ENCODE measurements at regions not wholly inside any gene's neighbourhood (a gene's known extent, or its start where the extent isn't known, plus 50 kb on each side); places are given as distances from the start of the nearest gene placed in this dataset.

DNA sequence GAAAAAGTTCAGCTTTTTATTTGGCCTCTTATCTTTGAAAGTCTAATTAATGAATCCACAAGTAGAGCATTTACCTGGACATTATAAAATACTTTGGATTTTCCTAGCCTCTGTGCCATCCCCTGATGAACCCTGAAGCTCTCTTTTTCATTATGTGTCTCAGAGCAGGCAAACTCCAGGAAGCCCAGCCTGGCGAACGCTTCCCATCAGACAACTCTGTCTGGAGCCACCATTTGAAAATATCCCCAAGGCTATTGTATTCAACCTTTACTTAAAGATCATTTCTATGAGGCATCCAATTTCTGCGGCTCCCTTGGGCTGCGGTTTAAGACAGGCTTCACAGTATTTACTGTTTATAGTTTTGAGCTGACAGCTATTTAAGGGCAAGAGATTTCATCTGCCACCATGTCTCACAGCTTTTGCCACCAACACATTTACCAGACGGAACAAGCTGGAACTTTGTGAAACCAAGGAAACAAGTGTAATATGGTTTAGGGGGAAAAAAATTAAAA lies 257.2 kb upstream of the GLI3 start:
- peaks cover 2 to 33% (median 3%) of the 10 kb centered on the region in 3 donors for H3K27me3 ChIP-seq (ENCODE audit: insufficient read depth in 3 of 3, low read length in 2 of 3)
- H3K4me3 ChIP-seq, result peak overlapping the region; percentile 57
- no peak for DNase-seq

DNA sequence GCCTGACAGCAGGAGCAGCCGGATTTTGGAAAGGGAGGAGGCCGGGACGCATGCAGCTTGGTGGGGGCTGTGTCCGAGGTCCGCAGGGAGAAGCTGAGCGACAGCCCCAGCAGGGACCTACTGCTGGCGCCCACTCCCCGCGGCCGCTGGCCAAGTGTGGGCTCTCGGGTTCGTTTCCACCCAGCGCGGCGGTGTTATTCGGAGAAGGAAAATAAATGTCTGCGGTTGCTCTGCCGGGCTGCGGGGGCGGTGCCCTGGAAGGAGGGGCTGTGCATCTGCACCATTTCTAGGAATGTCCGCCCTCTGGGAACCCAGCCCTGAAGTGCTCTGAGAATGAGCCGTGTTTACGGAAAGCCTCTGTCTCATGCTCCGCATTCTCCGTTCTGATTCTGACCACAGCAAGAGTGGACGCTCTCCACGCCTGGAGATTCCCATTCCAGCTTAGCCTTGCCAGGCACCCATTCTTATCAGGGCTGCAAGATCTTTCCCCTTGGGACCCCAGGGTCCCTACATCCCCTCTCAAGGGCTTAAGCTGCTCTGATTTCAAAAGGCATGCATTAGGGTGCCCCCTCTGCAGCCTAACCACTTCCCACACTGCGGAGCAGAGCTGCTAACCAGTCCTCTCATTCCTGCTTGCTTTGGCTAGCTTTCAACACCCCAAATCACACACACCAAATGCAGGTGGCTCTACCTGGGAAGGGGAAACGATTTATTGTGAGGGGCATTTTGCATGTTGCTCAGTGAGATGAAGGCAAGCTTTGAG lies 256.6 kb upstream of the GLI3 start:
- ATAC-seq (peak; percentile 75 to 91 (median 86)), DNase-seq (peak; percentile 81 to 86)
- H3K27ac ChIP-seq, result peak overlapping the region; percentile 46
- intact Hi-C loops (cut with DNase I), result no loop called here
- TF ChIP-seq, protein P1, sequence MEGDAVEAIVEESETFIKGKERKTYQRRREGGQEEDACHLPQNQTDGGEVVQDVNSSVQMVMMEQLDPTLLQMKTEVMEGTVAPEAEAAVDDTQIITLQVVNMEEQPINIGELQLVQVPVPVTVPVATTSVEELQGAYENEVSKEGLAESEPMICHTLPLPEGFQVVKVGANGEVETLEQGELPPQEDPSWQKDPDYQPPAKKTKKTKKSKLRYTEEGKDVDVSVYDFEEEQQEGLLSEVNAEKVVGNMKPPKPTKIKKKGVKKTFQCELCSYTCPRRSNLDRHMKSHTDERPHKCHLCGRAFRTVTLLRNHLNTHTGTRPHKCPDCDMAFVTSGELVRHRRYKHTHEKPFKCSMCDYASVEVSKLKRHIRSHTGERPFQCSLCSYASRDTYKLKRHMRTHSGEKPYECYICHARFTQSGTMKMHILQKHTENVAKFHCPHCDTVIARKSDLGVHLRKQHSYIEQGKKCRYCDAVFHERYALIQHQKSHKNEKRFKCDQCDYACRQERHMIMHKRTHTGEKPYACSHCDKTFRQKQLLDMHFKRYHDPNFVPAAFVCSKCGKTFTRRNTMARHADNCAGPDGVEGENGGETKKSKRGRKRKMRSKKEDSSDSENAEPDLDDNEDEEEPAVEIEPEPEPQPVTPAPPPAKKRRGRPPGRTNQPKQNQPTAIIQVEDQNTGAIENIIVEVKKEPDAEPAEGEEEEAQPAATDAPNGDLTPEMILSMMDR (IDR thresholded peaks at IDR 0.05), result no peak
- no peaks in the 10 kb centered on the region for H3K36me3 ChIP-seq (ENCODE audit: insufficient read depth in 1 of 2, low read depth in 1 of 2)
- no peaks in the 10 kb centered on the region for H3K9me3 ChIP-seq
- 2 to 5% (median 3%) methylated on average over 29 of the region's 29 CpGs for WGBS, 3 donors
- H3K4me1 ChIP-seq, result peaks cover 6% of the 10 kb centered on the region
- H3K27me3 ChIP-seq (ENCODE audit: insufficient read depth in 3 of 3, low read length in 2 of 3), result peaks cover 2 to 33% (median 3%) of the 10 kb centered on the region in 3 donors
- H3K4me3 ChIP-seq, result peak overlapping the region; percentile 57

More for the DNA sequence above, 257.2 kb upstream of the GLI3 start:
- Histone ChIP-seq H3K36me3 (ENCODE audit: insufficient read depth in 1 of 2, low read depth in 1 of 2) (no peaks in the 10 kb centered on the region), H3K9me3 (no peaks in the 10 kb centered on the region), H3K27ac (no peak overlapping the region), H3K4me1 (peaks cover 6% of the 10 kb centered on the region)
- WGBS, 3 donors, result 67 to 75% (median 72%) methylated on average over 5 of the region's 5 CpGs
- no peak for ATAC-seq
- intact Hi-C loops (cut with DNase I), result no loop called here
- TF ChIP-seq, protein P1 (IDR thresholded peaks at IDR 0.05), result no peak

DNA sequence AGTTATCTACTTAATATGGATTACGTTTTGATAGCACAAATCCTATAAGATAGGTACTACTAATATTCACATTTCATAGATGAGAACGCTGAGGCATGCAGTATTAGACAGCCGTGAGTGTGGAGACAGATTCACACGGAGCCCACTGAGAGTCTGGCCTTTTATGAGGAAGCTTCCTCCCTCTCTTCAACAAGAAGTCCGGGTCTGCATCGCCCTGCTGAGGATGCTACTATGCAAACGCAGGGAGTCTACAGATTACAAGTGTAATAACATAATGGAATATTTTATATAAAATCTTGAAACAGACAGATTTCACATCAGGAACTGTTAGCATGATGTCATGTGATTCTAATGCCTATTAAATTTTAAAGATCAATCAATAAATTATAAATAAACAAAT lies 255.9 kb upstream of the GLI3 start:
- intact Hi-C loops (cut with DNase I), result no loop called here
- H3K36me3 ChIP-seq (ENCODE audit: insufficient read depth in 1 of 2, low read depth in 1 of 2), result no peaks in the 10 kb centered on the region
- ATAC-seq (no peak), DNase-seq (no peak)
- TF ChIP-seq, protein P1 (IDR thresholded peaks at IDR 0.05), result no peak
- H3K27me3 ChIP-seq (ENCODE audit: insufficient read depth in 3 of 3, low read length in 2 of 3), result peaks cover 0 to 30% (median 2%) of the 10 kb centered on the region in 3 donors
- no peaks in the 10 kb centered on the region for H3K9me3 ChIP-seq
- H3K4me1 ChIP-seq, result peaks cover 6% of the 10 kb centered on the region
- 55 to 60% (median 57%) methylated on average over 7 of the region's 7 CpGs for WGBS, 3 donors
- no peak overlapping the region for H3K27ac ChIP-seq
- peak overlapping the region; percentile 57 for H3K4me3 ChIP-seq

DNA sequence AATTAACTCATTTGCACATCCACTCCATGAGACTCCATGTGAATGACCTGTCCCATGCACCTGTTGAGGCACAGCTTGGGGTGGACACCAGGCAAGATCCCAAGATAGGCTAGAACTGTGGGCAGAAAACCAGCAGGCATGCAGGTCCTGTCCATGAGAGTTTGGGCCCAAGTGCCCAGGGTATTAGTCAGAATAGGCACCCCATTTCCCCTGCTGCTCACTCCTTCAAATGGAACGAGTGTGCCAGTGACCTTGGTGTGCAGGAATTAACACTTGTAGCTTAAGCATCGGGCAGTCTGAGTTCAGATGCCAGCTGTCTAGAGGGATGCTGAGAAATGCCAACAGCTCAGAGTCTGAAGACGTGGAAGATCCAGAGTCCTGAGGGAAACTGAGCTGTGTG lies 254.1 kb upstream of the GLI3 start:
- intact Hi-C loops (cut with DNase I), result no loop called here
- WGBS, 3 donors, result 26 to 45% (median 28%) methylated on average over 3 of the region's 3 CpGs
- H3K27ac ChIP-seq, result no peak overlapping the region

More for the DNA sequence above, 254.1 kb upstream of the GLI3 start:
- Histone ChIP-seq H3K4me3 (no peak overlapping the region), H3K36me3 (ENCODE audit: insufficient read depth in 1 of 2, low read depth in 1 of 2) (no peaks in the 10 kb centered on the region), H3K4me1 (peaks cover 6% of the 10 kb centered on the region), H3K9me3 (no peaks in the 10 kb centered on the region), H3K27me3 (ENCODE audit: insufficient read depth in 3 of 3, low read length in 2 of 3) (peaks cover 0 to 30% (median 2%) of the 10 kb centered on the region in 3 donors)
- TF ChIP-seq, protein P1 (IDR thresholded peaks at IDR 0.05), result no peak
- ATAC-seq (peak in 1 of 4 donors; percentile 25), DNase-seq (no peak)
